ENCODE measurements at regions not wholly inside any gene's neighbourhood (a gene's known extent, or its start where the extent isn't known, plus 50 kb on each side); places are given as distances from the start of the nearest gene placed in this dataset.

DNA sequence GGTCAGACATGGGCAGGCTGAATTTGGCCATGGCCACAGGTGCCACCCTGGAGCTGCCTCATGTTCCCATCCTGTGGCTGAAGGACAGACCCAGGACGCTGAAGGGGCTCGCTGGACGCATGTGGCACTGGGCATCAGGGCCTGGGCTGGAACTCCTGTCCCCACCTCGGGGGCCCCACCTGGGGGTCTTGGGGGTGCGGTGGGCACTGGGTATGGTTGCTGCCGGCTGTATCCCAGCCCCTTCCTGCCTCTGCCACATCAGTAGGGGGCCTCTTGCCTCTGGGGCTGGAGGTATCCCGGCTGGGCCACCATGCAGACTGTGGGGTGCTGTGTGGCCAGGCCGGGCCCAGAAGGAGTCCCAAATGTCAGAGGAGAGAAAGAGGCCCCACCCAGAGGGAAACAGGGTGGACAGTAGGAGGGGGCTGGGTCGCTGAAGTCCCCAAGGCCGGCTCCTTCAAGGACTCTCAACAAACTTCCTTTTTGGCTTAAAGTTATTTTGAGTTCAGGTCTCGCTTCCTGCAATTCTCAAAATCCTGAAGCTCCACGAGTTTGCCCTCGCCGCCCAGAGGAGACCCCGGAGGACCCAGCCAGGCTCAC is 78.7 kb downstream of the SIK1 start:
- DNase-seq (ENCODE audit: low spot score): no peak

DNA sequence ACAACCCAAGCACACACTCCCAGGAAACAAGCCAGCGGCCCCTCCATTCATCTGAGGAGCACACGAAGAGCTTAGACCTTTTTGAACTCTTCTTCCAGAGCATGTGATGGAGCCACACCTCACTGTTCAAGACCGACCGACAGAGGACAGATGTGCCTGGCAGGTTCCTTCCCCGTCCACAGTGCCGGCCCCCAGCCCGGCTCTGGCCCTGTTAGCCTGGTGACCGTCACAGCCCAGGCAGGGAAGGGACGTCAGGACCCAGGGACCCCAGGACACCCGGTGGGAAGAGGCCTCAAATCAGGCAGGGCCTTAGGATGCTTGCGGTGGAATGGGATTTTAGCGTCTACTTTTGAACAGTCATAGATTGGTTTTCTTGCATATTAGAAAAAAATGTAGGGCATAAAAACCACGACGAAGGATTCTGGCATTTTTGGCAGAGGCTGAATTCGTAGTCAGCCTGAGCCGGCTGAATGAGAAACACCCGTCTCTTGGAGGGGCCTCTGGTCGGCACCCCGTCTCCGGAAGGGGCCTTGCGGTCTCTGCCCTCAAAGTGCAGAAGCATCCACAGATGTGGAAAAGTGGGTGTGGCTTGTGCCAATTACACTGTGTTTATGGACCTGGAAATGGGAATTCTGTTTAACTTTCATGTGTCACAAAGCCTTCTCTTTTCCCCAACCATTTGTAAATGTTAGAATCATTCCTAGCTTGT is 79.3 kb downstream of the SIK1 start:
- no peak for DNase-seq (ENCODE audit: low spot score)

GRCh38 chr21:43346551-43346950 is 80.4 kb downstream of the SIK1 start:
- DNase-seq (ENCODE audit: low spot score): no peak

DNA sequence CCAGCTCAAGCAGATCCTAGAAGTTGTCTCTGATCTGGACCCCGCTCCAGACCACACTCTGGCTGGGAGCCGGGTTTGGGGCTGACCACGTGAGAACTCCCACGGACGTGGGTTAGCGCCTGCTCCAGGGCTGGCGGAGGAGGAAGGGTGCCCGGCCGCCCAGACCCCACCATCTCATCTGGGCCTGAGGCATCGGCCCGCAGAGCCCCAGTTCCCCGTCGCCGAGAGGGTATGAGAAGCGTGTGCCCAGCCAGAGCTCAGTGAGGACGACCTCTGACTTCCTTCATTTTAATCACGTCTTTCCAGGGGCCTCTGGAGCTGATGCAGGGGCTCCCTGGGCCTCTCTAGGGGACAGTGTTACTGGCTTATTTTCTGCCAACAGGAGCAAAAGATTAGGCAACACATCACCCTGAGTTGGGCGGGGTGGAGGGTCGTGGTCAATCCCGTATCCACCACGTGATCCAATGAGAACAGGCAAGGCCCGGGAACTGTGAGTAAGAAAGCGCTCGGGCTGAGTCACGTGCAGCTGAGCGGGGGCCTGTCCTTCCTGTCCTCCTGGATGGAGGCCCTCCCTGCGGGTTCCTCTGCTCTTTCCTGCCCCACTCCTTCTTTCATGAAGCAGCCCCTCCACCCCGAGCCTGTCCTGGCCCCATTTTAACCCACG is 81.1 kb downstream of the SIK1 start:
- DNase-seq (ENCODE audit: low spot score): no peak

DNA sequence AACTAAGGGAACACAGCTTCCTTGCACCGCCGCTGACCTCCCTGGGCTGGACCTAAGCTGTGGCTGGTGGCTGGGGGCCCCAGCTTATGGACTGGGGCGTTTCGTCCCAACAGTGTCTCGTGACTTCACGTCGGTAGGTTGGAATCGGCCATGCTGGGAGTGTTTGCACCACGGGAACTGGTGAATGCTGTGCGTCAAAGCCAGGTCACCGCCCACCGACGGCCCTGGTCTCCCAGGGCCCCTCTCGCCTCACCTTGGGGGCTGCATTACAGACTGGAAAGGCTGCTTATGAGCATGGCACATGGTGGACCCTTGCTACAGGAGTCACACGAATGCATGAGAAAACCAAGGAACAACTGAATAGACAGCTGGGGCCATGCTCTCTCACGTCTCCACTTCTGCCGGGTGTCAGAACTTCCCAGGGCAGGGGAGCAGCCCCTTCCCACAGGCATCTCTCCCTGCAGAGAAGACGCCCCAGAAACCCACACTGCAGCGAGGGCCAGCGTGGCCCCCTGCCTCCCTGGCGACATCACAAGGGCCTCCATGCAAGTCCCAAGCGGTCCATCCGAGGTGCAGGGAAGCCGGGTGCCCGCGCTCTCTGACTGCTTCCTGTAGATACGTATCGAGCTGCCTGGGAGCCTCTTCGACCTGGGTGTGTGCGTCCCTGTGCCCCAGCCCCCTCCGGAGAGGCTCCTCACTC is 81.7 kb downstream of the SIK1 start:
- no peak for DNase-seq (ENCODE audit: low spot score)

- no peak for DNase-seq (ENCODE audit: low spot score)
Observed at GRCh38 chr21:43343992-43344886, 82.7 kb downstream of the SIK1 start.

- DNase-seq (ENCODE audit: low spot score): no peak
Observed at GRCh38 chr21:43343095-43343991, 83.6 kb downstream of the SIK1 start.

DNA sequence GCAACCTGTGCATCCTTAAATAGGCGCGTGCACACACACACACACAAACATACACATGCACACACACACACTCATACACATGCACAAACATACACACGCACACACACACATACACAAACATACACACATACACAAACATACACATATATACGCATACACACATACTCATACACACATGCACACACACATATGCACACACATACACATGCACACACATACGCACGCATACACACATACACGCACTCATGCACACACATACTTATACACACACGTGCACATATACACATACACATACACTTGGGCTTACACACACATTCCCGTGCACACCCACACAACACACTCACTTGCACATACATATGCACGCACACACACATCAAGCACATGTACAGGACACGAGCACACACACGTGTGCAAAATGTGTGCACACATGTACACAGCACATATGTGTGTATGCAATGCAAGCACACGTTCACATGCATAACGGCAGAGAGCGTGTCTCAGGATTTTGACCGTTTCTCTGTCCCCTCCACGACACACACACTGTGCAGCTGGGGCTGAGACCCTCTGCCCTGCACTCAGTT is 84.5 kb downstream of the SIK1 start:
- DNase-seq (ENCODE audit: low spot score): no peak

DNA sequence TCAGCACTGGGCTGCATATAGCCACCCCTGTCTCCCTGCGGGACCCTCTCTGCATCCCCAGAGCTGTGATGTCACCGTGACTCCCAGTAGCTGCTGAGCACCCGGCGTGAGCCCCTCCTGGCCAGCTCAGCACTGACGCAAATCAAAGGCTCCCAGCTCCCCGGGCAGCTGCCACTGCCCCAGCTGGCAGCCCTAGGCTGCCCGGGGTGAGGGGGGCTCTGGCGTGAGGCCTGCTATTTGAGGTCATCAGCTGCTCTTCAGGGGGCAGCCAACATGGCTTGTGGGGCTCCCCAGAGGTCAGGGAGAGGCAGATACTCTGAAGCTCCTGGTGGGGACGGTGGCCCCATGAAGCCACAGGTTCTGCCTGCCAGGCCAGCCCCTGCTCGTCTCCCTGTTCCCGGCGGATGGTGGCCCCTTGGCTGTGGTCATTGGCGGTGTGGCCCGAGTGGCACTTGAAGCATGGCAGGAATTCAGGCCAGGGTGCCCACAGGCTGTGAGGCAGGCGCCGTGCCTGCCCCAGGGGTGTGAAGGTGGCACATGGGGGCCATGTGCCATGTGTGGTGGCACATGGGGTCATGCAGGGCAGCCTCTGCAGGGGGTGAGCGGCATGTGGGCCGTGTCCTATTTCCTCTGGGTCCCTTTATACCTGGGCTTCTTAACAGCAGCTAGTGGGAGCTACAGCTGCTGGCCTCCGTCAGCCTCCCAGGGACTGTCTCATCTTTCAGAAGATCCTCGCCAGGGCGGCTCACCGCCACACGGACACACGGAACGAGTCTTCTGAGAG is 85.4 kb downstream of the SIK1 start:
- DNase-seq (ENCODE audit: low spot score): no peak

DNA sequence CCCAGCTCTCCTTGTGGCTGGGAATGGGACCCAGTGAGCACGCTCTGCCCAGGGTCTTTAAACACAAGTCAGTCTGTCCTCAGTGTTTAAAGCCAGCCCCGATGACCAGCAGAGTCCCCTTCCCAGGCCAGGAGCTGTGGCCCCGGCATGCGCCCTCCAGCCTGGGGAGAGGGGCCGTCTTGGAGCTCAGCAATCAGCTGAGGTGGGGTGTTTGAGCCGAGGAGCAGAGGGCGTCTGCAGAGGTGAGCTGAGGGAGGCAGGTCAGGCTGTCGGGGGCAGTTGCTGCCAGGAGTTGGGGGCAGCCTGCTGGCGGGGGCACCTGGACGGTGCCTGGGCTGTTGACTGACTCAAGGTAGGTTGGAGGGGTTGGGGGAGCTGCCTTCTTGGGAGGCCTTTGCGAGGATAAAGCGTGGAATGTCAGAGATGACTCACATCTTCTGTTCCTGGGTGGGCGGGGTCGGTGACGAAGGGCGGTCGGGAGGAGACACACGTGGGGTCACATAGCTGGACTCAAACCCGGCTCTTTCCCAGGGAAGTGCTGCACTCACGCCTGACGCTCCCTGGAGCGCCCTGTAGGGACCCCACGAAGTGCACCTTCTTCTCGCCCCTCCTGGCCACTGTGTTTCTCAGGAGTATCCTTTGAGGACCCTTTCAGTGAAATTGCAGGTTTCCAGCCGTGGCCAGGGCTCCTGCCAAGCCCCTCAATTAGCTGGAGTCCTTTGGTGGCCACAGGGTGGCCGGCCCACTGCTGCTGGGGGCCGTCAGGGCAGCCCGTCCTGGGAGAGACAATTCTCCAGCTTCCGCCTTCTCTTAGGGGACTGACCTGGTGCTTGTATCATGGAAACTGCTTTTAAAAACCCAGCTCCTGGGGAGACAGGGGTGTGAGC is 86.2 kb downstream of the SIK1 start:
- no peak for DNase-seq (ENCODE audit: low spot score)

DNA sequence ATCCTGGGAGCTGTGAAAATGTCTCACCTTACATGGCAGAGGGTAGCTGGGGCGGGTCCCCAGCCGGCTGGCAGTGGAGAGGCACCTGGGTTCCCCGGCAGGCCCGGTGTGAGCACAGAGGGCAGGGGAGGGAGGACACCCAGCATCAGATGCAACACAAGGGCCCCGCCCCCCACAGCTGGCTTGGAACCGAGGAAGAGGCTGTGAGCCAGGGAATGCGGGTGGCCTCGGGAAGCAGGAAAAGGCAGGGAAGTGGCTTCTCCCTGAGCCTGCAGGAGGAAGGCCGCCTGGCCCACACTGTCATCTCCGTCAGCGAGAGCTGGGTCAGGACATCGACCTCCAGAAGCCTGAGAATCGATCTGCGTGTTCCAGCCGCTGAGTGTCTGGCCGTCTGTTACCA is 87.3 kb downstream of the SIK1 start:
- no peak for DNase-seq (ENCODE audit: low spot score)

GRCh38 chr21:43338951-43339350 is 88.0 kb downstream of the SIK1 start:
- no peak for DNase-seq (ENCODE audit: low spot score)

GRCh38 chr21:43337901-43338655 is 88.9 kb downstream of the SIK1 start:
- DNase-seq (ENCODE audit: low spot score): no peak

- no peak for DNase-seq (ENCODE audit: low spot score)
Observed at GRCh38 chr21:43335119-43335518, 91.8 kb downstream of the SIK1 start.

GRCh38 chr21:43334214-43334958 is 92.5 kb downstream of the SIK1 start:
- no peak for DNase-seq (ENCODE audit: low spot score)

GRCh38 chr21:43333298-43334062 is 93.5 kb downstream of the SIK1 start:
- no peak for DNase-seq (ENCODE audit: low spot score)
